ENCODE measurements at regions not wholly inside any gene's neighbourhood (a gene's known extent, or its start where the extent isn't known, plus 50 kb on each side); places are given as distances from the start of the nearest gene placed in this dataset.

DNA sequence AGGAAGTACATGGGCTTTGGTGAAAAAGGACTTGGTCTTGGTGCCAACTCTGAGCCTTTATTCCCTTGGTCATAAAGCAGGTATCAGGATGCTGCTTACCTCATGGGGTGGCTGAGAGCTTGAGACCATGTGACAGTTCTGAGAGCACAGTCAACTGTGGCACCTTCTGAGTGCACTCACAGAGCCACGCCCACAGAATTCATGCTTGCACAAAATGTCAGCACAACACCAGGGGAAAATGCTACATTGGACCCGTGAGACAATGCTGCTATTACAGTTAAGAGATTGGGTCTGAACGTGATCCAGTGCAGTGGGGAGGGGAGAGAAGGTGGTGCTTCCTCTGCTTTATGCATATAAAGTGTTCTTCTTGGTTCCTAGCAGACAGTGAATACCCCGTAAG is 79.5 kb upstream of the SPON1 start:
- TF ChIP-seq POLR2A (IDR thresholded peaks at IDR 0.05) (no peak), EP300 (IDR thresholded peaks at IDR 0.05; ENCODE audit: low read depth) (no peak), CTCF (IDR thresholded peaks at IDR 0.05) (no peak), POLR2AphosphoS5 (IDR thresholded peaks at IDR 0.05) (no peak)
- intact Hi-C loops (cut with DNase I; ENCODE audit: low total_unique reads) (no loop called here), in situ Hi-C loops (cut with MboI; ENCODE audit: low pct_ligation_motif_present in 1 of 4, low pct_unique_long_range_greater_than_20kb in 1 of 4, low sequenced_read_pairs in 3 of 4) (no loop called here)
- Histone ChIP-seq H3K4me3 (no peak overlapping the region), H3K4me1 (peaks cover 0 to 11% (median 3%) of the 10 kb centered on the region in 4 donors), H3K9me3 (no peaks in the 10 kb centered on the region), H3K36me3 (no peaks in the 10 kb centered on the region), H3K27ac (no peak overlapping the region), H3K27me3 (no peaks in the 10 kb centered on the region)
- DNase-seq, result peak; percentile 25
- 38 to 100% methylated on average over 1 to 4 of the region's 4 CpGs for WGBS, 2 donors (ENCODE audit: low coverage in 1 of 2)

GRCh38 chr11:13883589-13883988 is 78.9 kb upstream of the SPON1 start:
- Histone ChIP-seq H3K4me1 (peaks cover 0 to 11% (median 3%) of the 10 kb centered on the region in 4 donors), H3K4me3 (no peak overlapping the region), H3K27ac (peak overlapping the region in 1 of 4 donors; percentile 18), H3K36me3 (no peaks in the 10 kb centered on the region), H3K27me3 (no peaks in the 10 kb centered on the region), H3K9me3 (no peaks in the 10 kb centered on the region)
- in situ Hi-C loops (cut with MboI; ENCODE audit: low pct_ligation_motif_present in 1 of 4, low pct_unique_long_range_greater_than_20kb in 1 of 4, low sequenced_read_pairs in 3 of 4) (no loop called here), intact Hi-C loops (cut with DNase I; ENCODE audit: low total_unique reads) (no loop called here)
- DNase-seq, result no peak
- no peak for TF ChIP-seq POLR2A (IDR thresholded peaks at IDR 0.05)
- no peak for TF ChIP-seq EP300 (IDR thresholded peaks at IDR 0.05; ENCODE audit: low read depth)
- no peak for TF ChIP-seq POLR2AphosphoS5 (IDR thresholded peaks at IDR 0.05)
- no peak for TF ChIP-seq CTCF (IDR thresholded peaks at IDR 0.05)
- WGBS, 2 donors (ENCODE audit: low coverage in 1 of 2), result 84 to 93% methylated on average over 3 to 6 of the region's 6 CpGs

- H3K27me3 ChIP-seq, result no peaks in the 10 kb centered on the region
- in situ Hi-C loops (cut with MboI; ENCODE audit: low pct_ligation_motif_present in 1 of 4, low pct_unique_long_range_greater_than_20kb in 1 of 4, low sequenced_read_pairs in 3 of 4), result no loop called here
- TF ChIP-seq POLR2A (IDR thresholded peaks at IDR 0.05) (no peak), POLR2AphosphoS5 (IDR thresholded peaks at IDR 0.05) (no peak), CTCF (IDR thresholded peaks at IDR 0.05) (no peak), EP300 (IDR thresholded peaks at IDR 0.05; ENCODE audit: low read depth) (no peak)
- H3K27ac ChIP-seq, result peak overlapping the region in 2 of 4 donors; percentile 1 to 18
- no peak for DNase-seq
- WGBS, 2 donors (ENCODE audit: low coverage in 1 of 2), result 44 to 71% methylated on average over 9 of the region's 9 CpGs
- intact Hi-C loops (cut with DNase I; ENCODE audit: low total_unique reads), result no loop called here
- no peak overlapping the region for H3K4me3 ChIP-seq
- no peaks in the 10 kb centered on the region for H3K36me3 ChIP-seq
- H3K9me3 ChIP-seq, result no peaks in the 10 kb centered on the region
- H3K4me1 ChIP-seq, result peaks cover 0 to 11% (median 3%) of the 10 kb centered on the region in 4 donors
Observed at GRCh38 chr11:13884158-13884799, 78.2 kb upstream of the SPON1 start.

GRCh38 chr11:13885083-13885482 is 77.4 kb upstream of the SPON1 start:
- Histone ChIP-seq H3K27ac (no peak overlapping the region), H3K4me1 (peaks cover 0 to 11% (median 3%) of the 10 kb centered on the region in 4 donors), H3K27me3 (no peaks in the 10 kb centered on the region), H3K9me3 (no peaks in the 10 kb centered on the region), H3K36me3 (no peaks in the 10 kb centered on the region), H3K4me3 (no peak overlapping the region)
- no peak for DNase-seq
- TF ChIP-seq CTCF (IDR thresholded peaks at IDR 0.05) (no peak), POLR2A (IDR thresholded peaks at IDR 0.05) (no peak), EP300 (IDR thresholded peaks at IDR 0.05; ENCODE audit: low read depth) (no peak), POLR2AphosphoS5 (IDR thresholded peaks at IDR 0.05) (no peak)
- WGBS, 2 donors (ENCODE audit: low coverage in 1 of 2), result 87% methylated on average over 1 of the region's 1 CpG; no CpG with 5 or more reads in 1 of the 2 donors
- intact Hi-C loops (cut with DNase I; ENCODE audit: low total_unique reads), result no loop called here
- in situ Hi-C loops (cut with MboI; ENCODE audit: low pct_ligation_motif_present in 1 of 4, low pct_unique_long_range_greater_than_20kb in 1 of 4, low sequenced_read_pairs in 3 of 4), result no loop called here
